ENCODE measurements at regions not wholly inside any gene's neighbourhood (a gene's known extent, or its start where the extent isn't known, plus 50 kb on each side); places are given as distances from the start of the nearest gene placed in this dataset.

DNA sequence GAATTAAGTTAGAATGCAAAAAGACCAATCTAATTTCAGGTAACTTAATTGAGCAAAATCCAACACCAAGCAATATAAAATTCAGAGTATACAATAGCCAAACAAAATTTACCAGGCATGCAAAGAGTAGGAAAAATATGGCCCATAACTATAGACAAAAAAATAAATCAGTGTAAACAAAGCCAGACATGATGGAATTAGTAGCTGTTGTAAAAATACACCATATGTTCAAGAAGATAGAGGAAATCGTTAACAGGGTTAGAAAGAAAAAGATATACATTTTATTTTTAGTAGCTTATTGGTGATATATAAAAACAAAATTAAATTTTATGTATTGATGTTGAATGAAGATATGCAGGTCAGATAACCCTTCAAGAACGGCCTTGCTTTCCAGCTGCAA is 621.1 kb upstream of the MIR17HG start:
- TF ChIP-seq, protein P1, sequence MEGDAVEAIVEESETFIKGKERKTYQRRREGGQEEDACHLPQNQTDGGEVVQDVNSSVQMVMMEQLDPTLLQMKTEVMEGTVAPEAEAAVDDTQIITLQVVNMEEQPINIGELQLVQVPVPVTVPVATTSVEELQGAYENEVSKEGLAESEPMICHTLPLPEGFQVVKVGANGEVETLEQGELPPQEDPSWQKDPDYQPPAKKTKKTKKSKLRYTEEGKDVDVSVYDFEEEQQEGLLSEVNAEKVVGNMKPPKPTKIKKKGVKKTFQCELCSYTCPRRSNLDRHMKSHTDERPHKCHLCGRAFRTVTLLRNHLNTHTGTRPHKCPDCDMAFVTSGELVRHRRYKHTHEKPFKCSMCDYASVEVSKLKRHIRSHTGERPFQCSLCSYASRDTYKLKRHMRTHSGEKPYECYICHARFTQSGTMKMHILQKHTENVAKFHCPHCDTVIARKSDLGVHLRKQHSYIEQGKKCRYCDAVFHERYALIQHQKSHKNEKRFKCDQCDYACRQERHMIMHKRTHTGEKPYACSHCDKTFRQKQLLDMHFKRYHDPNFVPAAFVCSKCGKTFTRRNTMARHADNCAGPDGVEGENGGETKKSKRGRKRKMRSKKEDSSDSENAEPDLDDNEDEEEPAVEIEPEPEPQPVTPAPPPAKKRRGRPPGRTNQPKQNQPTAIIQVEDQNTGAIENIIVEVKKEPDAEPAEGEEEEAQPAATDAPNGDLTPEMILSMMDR (conservative IDR thresholded peaks at IDR 0.05; ENCODE audit: low read depth in 2 of 2) = no peak
- TF ChIP-seq, protein P2, sequence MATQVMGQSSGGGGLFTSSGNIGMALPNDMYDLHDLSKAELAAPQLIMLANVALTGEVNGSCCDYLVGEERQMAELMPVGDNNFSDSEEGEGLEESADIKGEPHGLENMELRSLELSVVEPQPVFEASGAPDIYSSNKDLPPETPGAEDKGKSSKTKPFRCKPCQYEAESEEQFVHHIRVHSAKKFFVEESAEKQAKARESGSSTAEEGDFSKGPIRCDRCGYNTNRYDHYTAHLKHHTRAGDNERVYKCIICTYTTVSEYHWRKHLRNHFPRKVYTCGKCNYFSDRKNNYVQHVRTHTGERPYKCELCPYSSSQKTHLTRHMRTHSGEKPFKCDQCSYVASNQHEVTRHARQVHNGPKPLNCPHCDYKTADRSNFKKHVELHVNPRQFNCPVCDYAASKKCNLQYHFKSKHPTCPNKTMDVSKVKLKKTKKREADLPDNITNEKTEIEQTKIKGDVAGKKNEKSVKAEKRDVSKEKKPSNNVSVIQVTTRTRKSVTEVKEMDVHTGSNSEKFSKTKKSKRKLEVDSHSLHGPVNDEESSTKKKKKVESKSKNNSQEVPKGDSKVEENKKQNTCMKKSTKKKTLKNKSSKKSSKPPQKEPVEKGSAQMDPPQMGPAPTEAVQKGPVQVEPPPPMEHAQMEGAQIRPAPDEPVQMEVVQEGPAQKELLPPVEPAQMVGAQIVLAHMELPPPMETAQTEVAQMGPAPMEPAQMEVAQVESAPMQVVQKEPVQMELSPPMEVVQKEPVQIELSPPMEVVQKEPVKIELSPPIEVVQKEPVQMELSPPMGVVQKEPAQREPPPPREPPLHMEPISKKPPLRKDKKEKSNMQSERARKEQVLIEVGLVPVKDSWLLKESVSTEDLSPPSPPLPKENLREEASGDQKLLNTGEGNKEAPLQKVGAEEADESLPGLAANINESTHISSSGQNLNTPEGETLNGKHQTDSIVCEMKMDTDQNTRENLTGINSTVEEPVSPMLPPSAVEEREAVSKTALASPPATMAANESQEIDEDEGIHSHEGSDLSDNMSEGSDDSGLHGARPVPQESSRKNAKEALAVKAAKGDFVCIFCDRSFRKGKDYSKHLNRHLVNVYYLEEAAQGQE (IDR thresholded peaks at IDR 0.05; ENCODE audit: unreplicated experiment) = no peak
- TF ChIP-seq EZH2 (IDR thresholded peaks at IDR 0.05; ENCODE audit: low read depth, unreplicated experiment) = no peak
- no peak for TF ChIP-seq POLR2AphosphoS5 (IDR thresholded peaks at IDR 0.05; ENCODE audit: low read depth)
- no peak for TF ChIP-seq EZH2phosphoT487 (IDR thresholded peaks at IDR 0.05; ENCODE audit: unreplicated experiment)
- no peak for TF ChIP-seq ZNF114 (CRISPR knock-in tag; IDR thresholded peaks at IDR 0.05)
- no peak for TF ChIP-seq JUNB (IDR thresholded peaks at IDR 0.05; ENCODE audit: unreplicated experiment)

Measured in GM23338 (cell line).